Loucy (cell line): ENCODE measurements at regions not wholly inside any gene's neighbourhood (a gene's known extent, or its start where the extent isn't known, plus 50 kb on each side); places are given as distances from the start of the nearest gene placed in this dataset.

ENCODE experiments used
- EZH2phosphoT487 ChIP-seq: fragments of 200-600 bp; IDR thresholded peaks from 2 replicates; pipeline ENCODE4 v1.6.1; 2018; ENCODE audit warnings: antibody characterized with exemption, mild to moderate bottlenecking, moderate library complexity, borderline replicate concordance
- TF ChIP-seq, protein P1 (sequence below): fragments of 200-600 bp; sonication (generic); conservative IDR thresholded peaks from 2 replicates; pipeline ENCODE4 v1.5.1; 2014; ENCODE audit warnings: mild to moderate bottlenecking, antibody characterized with exemption, low read length

DNA sequence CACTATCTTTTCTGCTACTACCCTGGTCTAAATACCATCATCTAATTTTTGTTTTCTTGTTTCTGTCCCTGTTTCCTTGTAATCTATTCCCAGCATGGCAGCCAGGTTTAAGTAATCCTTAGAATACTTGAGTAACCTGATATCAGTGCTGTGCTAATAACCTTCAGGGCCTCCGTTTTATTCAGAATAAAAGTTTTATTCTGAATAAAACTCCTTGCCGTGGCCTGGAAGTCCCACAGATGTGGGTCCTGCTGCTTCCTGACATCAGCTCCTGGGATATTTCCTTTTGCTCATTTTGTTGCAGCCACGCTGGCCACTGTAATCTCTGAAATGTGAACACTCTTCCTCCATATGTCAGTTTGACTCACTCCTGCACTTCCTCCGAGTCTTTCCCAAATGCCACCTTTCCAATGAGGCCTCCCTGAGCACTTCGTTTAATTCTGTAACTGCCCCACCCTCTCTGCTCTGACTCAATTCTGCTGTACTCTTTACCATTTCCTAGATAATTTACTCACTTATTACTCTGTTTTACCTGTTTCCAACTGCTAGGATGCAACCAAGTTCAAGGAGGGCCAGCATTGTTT lies 114.0 kb upstream of the FOXA2 start:
- TF ChIP-seq, protein P1, sequence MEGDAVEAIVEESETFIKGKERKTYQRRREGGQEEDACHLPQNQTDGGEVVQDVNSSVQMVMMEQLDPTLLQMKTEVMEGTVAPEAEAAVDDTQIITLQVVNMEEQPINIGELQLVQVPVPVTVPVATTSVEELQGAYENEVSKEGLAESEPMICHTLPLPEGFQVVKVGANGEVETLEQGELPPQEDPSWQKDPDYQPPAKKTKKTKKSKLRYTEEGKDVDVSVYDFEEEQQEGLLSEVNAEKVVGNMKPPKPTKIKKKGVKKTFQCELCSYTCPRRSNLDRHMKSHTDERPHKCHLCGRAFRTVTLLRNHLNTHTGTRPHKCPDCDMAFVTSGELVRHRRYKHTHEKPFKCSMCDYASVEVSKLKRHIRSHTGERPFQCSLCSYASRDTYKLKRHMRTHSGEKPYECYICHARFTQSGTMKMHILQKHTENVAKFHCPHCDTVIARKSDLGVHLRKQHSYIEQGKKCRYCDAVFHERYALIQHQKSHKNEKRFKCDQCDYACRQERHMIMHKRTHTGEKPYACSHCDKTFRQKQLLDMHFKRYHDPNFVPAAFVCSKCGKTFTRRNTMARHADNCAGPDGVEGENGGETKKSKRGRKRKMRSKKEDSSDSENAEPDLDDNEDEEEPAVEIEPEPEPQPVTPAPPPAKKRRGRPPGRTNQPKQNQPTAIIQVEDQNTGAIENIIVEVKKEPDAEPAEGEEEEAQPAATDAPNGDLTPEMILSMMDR, result no peak
- TF ChIP-seq EZH2phosphoT487, result no peak
